WTC11 (cell line): ENCODE measurements at regions not wholly inside any gene's neighbourhood (a gene's known extent, or its start where the extent isn't known, plus 50 kb on each side); places are given as distances from the start of the nearest gene placed in this dataset.

ENCODE experiments used
- ATAC-seq: fragments of 200-7000 bp; cut with Tn5 transposase; 2 replicates; pipeline ENCODE4 v1.10.0; 2021; ENCODE audit warnings: mild to moderate bottlenecking, moderate library complexity
- CTCF ChIA-PET: fragments of 300-600 bp; sonication (Branson Sonifier 250); formaldehyde crosslinking; loops from one replicate; lab custom pipeline; 2021; ENCODE audit warnings: antibody characterized with exemption; lab: Charles Lee
- POLR2A ChIA-PET: fragments of 350-600 bp; sonication (Branson Sonifier 250); formaldehyde crosslinking; loops from one replicate; lab custom pipeline; 2021; ENCODE audit warnings: antibody characterized with exemption; lab: Charles Lee
- DNase-seq: peaks from one replicate; pipeline ENCODE4 v3.0.0; 2021; ENCODE audit warnings: low spot score
- H3K27ac Mint-ChIP-seq: 2 replicates; pipeline ENCODE4 v1.8.0; 2021; ENCODE audit warnings: mixed read lengths
- H3K27me3 Mint-ChIP-seq: 2 replicates; pipeline ENCODE4 v1.8.0; 2021; ENCODE audit warnings: low read depth, mild to moderate bottlenecking, moderate library complexity, mixed read lengths
- H3K36me3 Mint-ChIP-seq: 2 replicates; pipeline ENCODE4 v1.8.0; 2021; ENCODE audit warnings: mixed read lengths
- H3K4me1 Mint-ChIP-seq: 2 replicates; pipeline ENCODE4 v1.8.0; 2022; ENCODE audit warnings: mixed read lengths
- H3K4me3 Mint-ChIP-seq: 2 replicates; pipeline ENCODE4 v1.8.0; 2021; ENCODE audit warnings: mild to moderate bottlenecking, moderate library complexity, mixed read lengths
- H3K9me3 Mint-ChIP-seq: 2 replicates; pipeline ENCODE4 v1.8.0; 2021; ENCODE audit warnings: mixed read lengths
- AFF4 ChIP-seq: sonication (generic); formaldehyde crosslinking; IDR thresholded peaks from 2 replicates; pipeline ENCODE4 v1.8.1; 2023; ENCODE audit warnings: mild to moderate bottlenecking, missing genetic modification reagents, borderline replicate concordance
- ATF2 ChIP-seq: sonication (generic); formaldehyde crosslinking; IDR thresholded peaks from 2 replicates; pipeline ENCODE4 v1.8.1; 2022; ENCODE audit warnings: low read depth, missing genetic modification reagents, borderline replicate concordance
- CBFB ChIP-seq: sonication (generic); formaldehyde crosslinking; IDR thresholded peaks from 2 replicates; pipeline ENCODE4 v1.8.1; 2022; ENCODE audit warnings: mild to moderate bottlenecking, low read depth, missing genetic modification reagents
- ERG ChIP-seq: fragments of 250-450 bp; sonication (Bioruptor Pico); IDR thresholded peaks from 2 replicates; pipeline ENCODE4 v1.8.0; 2021; ENCODE audit warnings: mild to moderate bottlenecking
- KAT7 ChIP-seq: sonication (generic); formaldehyde crosslinking; IDR thresholded peaks from 2 replicates; pipeline ENCODE4 v1.8.1; 2023; ENCODE audit warnings: missing genetic modification reagents, mild to moderate bottlenecking, borderline replicate concordance
- MYBL2 ChIP-seq: sonication (generic); formaldehyde crosslinking; IDR thresholded peaks from 2 replicates; pipeline ENCODE4 v1.8.1; 2023; ENCODE audit warnings: mild to moderate bottlenecking, moderate library complexity, missing genetic modification reagents
- NR1H2 ChIP-seq: sonication (generic); formaldehyde crosslinking; IDR thresholded peaks from 2 replicates; pipeline ENCODE4 v1.9.0; 2021; ENCODE audit warnings: mild to moderate bottlenecking, moderate library complexity, missing genetic modification reagents
- PRDM15 ChIP-seq: sonication (generic); formaldehyde crosslinking; IDR thresholded peaks from 2 replicates; pipeline ENCODE4 v1.8.0; 2022; ENCODE audit warnings: missing genetic modification reagents
- RELA ChIP-seq: sonication (generic); formaldehyde crosslinking; IDR thresholded peaks from 2 replicates; pipeline ENCODE4 v1.8.1; 2022; ENCODE audit warnings: missing genetic modification reagents, mild to moderate bottlenecking, borderline replicate concordance
- ZNF263 ChIP-seq: sonication (generic); formaldehyde crosslinking; IDR thresholded peaks from 2 replicates; pipeline ENCODE4 v1.8.1; 2022; ENCODE audit warnings: low read depth, mild to moderate bottlenecking, moderate library complexity, missing genetic modification reagents
- ZNF281 ChIP-seq: sonication (generic); formaldehyde crosslinking; IDR thresholded peaks from 2 replicates; pipeline ENCODE4 v1.8.0; 2023; ENCODE audit warnings: mild to moderate bottlenecking, missing genetic modification reagents
- ZNF423 ChIP-seq: fragments of 250-450 bp; sonication (Bioruptor Pico); IDR thresholded peaks from 2 replicates; pipeline ENCODE4 v2.1.2; 2022; ENCODE audit warnings: mild to moderate bottlenecking, moderate library complexity
- TF ChIP-seq, protein P1 (sequence below): sonication (generic); formaldehyde crosslinking; IDR thresholded peaks from 2 replicates; pipeline ENCODE4 v1.8.0; 2023; ENCODE audit warnings: missing genetic modification reagents, mild to moderate bottlenecking, borderline replicate concordance

- TF ChIP-seq PRDM15: no peak
These were observed 157.4 kb downstream of the MZT1 start (continued) for GRCh38 chr13:72570019-72570418.

GRCh38 chr13:72567566-72567965 is 159.9 kb downstream of the MZT1 start:
- H3K4me1 Mint-ChIP-seq: peaks cover 12% of the 10 kb centered on the region
- no peaks in the 10 kb centered on the region for H3K36me3 Mint-ChIP-seq
- no peak overlapping the region for H3K27ac Mint-ChIP-seq
- POLR2A ChIA-PET: no interaction called here
- CTCF ChIA-PET: interaction anchor here (0.6 to 2.7 kb wide), 8 partner anchors 10 to 83 kb away, joined by 3 to 15 read pairs (median 4); no protein-coding TSS in a partner anchor
- H3K27me3 Mint-ChIP-seq: no peaks in the 10 kb centered on the region
- DNase-seq (no peak), ATAC-seq (peak; percentile 76)
- TF ChIP-seq AFF4 (CRISPR knock-in tag) (no peak), RELA (CRISPR knock-in tag) (no peak), MYBL2 (CRISPR knock-in tag) (no peak), ERG (CRISPR knock-in tag) (no peak), KAT7 (no peak), NR1H2 (CRISPR knock-in tag) (no peak), ATF2 (no peak), ZNF423 (CRISPR knock-in tag) (no peak), ZNF263 (CRISPR knock-in tag) (no peak), CBFB (no peak), ZNF281 (CRISPR knock-in tag) (no peak)
- TF ChIP-seq, protein P1, sequence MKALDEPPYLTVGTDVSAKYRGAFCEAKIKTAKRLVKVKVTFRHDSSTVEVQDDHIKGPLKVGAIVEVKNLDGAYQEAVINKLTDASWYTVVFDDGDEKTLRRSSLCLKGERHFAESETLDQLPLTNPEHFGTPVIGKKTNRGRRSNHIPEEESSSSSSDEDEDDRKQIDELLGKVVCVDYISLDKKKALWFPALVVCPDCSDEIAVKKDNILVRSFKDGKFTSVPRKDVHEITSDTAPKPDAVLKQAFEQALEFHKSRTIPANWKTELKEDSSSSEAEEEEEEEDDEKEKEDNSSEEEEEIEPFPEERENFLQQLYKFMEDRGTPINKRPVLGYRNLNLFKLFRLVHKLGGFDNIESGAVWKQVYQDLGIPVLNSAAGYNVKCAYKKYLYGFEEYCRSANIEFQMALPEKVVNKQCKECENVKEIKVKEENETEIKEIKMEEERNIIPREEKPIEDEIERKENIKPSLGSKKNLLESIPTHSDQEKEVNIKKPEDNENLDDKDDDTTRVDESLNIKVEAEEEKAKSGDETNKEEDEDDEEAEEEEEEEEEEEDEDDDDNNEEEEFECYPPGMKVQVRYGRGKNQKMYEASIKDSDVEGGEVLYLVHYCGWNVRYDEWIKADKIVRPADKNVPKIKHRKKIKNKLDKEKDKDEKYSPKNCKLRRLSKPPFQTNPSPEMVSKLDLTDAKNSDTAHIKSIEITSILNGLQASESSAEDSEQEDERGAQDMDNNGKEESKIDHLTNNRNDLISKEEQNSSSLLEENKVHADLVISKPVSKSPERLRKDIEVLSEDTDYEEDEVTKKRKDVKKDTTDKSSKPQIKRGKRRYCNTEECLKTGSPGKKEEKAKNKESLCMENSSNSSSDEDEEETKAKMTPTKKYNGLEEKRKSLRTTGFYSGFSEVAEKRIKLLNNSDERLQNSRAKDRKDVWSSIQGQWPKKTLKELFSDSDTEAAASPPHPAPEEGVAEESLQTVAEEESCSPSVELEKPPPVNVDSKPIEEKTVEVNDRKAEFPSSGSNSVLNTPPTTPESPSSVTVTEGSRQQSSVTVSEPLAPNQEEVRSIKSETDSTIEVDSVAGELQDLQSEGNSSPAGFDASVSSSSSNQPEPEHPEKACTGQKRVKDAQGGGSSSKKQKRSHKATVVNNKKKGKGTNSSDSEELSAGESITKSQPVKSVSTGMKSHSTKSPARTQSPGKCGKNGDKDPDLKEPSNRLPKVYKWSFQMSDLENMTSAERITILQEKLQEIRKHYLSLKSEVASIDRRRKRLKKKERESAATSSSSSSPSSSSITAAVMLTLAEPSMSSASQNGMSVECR (CRISPR knock-in tag): no peak
- H3K9me3 Mint-ChIP-seq: no peaks in the 10 kb centered on the region
- no peak overlapping the region for H3K4me3 Mint-ChIP-seq
